ENCODE measurements at regions not wholly inside any gene's neighbourhood (a gene's known extent, or its start where the extent isn't known, plus 50 kb on each side); places are given as distances from the start of the nearest gene placed in this dataset.

DNA sequence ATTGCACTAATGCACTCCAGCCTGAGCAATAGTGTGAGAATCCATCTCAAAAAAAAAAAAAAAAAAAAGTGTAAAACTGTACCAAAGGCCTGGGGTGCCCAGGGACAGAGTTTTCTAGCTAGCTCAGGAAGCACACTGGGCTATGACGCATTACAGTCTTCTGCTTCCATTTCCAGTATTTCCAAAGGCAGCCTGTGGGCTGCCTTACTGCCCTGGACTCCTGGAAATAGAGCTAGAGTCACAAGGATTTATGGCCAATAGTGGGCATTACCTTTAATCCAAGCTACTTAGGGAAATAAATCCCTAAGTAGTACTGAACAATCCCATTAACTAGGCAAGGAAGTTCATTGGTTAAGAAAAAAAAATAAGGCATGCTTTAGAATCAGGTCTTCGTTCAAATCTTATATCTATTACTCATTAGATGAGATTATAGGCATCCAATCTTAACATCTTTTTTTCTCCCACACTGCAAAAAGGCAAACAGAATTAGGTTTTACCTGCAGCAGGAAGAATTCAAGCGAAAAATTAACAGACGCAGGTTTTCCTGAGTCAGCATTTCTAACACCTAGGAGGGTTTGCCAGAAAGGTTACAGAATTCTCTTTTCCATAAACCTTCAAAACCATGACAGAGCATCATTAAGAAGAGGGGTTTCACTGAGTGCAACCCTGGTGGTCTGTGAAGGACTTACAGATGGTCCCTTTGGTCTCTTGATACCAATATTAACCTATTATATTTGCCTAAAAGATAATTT, 85.6 kb upstream of the CCDC112 start:
- Histone ChIP-seq H3K4me3 (no peak overlapping the region), H3K27me3 (no peaks in the 10 kb centered on the region), H3K36me3 (no peaks in the 10 kb centered on the region), H3K27ac (no peak overlapping the region), H3K9me3 (no peaks in the 10 kb centered on the region), H3K4me1 (ENCODE audit: insufficient read depth) (peaks cover 4% of the 10 kb centered on the region)
- DNase-seq: no peak
- intact Hi-C loops (cut with DNase I): no loop called here
- WGBS, 3 donors: 72 to 83% (median 72%) methylated on average over 4 of the region's 4 CpGs
- no peak for TF ChIP-seq EP300 (IDR thresholded peaks at IDR 0.05)
- TF ChIP-seq POLR2A (IDR thresholded peaks at IDR 0.05): no peak
- TF ChIP-seq CTCF (IDR thresholded peaks at IDR 0.05): no peak

DNA sequence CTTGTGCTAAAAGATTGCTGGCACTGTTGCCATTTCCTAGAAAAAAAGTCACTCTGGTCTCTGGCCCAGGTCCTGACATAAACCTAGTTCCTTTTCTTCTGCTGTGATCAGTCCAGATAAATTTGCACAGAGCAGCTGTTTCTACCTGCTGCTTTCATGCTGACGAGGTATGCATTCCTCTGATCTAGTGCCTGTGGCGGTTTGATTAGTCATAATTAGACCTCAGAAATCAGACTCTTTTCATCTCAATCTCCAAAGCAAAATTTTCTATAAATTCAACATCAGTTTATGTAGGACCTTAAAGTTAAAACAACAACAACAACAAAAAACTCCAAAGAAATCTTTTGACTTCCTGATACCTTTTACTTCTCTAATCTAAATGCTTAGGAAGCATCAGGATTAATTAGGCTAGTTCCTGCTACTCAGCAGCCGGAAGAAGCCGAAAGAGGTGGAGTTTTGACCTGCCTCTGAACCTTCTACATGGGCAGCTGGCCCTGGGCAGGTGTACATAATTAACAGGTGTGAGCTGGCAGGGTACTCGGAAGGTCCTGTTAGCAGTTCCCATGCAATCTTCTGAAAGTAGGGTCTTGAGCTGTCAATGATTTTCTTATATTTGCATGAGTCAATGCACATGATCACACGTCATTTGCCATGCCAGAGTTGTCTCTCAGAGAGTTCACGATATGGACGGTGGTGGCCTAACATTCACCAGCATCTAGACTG, 83.3 kb upstream of the CCDC112 start:
- peaks cover 4% of the 10 kb centered on the region for H3K4me1 ChIP-seq (ENCODE audit: insufficient read depth)
- no peaks in the 10 kb centered on the region for H3K9me3 ChIP-seq
- no peak for TF ChIP-seq POLR2A (IDR thresholded peaks at IDR 0.05)
- TF ChIP-seq CTCF (IDR thresholded peaks at IDR 0.05): no peak
- TF ChIP-seq EP300 (IDR thresholded peaks at IDR 0.05): no peak
- no peaks in the 10 kb centered on the region for H3K36me3 ChIP-seq
- no peak overlapping the region for H3K27ac ChIP-seq
- intact Hi-C loops (cut with DNase I): no loop called here
- H3K4me3 ChIP-seq: no peak overlapping the region
- DNase-seq: no peak
- WGBS, 3 donors: 65 to 80% (median 79%) methylated on average over 8 of the region's 8 CpGs
- H3K27me3 ChIP-seq: no peaks in the 10 kb centered on the region

DNA sequence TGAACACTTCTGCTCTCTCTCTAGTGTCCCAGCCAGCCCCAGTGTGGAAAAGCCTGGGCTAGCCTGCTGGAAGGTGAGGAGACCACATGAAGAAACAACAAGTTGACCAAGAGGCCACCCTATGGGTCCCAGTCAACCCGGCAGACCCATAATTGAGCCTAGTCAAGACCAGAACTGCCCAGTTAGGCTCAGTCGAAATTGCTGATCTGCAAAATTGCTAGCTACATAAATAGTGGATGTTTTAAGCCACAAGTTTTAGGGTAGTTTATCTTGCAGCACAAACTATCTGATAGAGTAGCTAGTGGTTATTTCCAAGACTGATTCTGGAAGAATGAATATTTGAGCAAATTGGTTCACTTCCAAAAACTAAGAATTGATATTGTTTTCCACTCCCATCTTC, 82.3 kb upstream of the CCDC112 start:
- H3K9me3 ChIP-seq: no peaks in the 10 kb centered on the region
- intact Hi-C loops (cut with DNase I): no loop called here
- WGBS, 3 donors: 89 to 94% (median 93%) methylated on average over 2 of the region's 2 CpGs
- peaks cover 4% of the 10 kb centered on the region for H3K4me1 ChIP-seq (ENCODE audit: insufficient read depth)
- no peak for DNase-seq
- no peaks in the 10 kb centered on the region for H3K36me3 ChIP-seq
- no peak overlapping the region for H3K27ac ChIP-seq
- no peaks in the 10 kb centered on the region for H3K27me3 ChIP-seq
- no peak for TF ChIP-seq POLR2A (IDR thresholded peaks at IDR 0.05)
- TF ChIP-seq CTCF (IDR thresholded peaks at IDR 0.05): no peak
- no peak for TF ChIP-seq EP300 (IDR thresholded peaks at IDR 0.05)
- no peak overlapping the region for H3K4me3 ChIP-seq

GRCh38 chr5:115377468-115378217, 81.2 kb upstream of the CCDC112 start:
- TF ChIP-seq EP300 (IDR thresholded peaks at IDR 0.05) (no peak), POLR2A (IDR thresholded peaks at IDR 0.05) (no peak), CTCF (IDR thresholded peaks at IDR 0.05) (no peak)
- Histone ChIP-seq H3K36me3 (no peaks in the 10 kb centered on the region), H3K9me3 (no peaks in the 10 kb centered on the region), H3K27ac (no peak overlapping the region), H3K4me1 (ENCODE audit: insufficient read depth) (peaks cover 4% of the 10 kb centered on the region), H3K4me3 (no peak overlapping the region), H3K27me3 (no peaks in the 10 kb centered on the region)
- intact Hi-C loops (cut with DNase I): no loop called here
- WGBS, 3 donors: 59 to 65% (median 64%) methylated on average over 4 of the region's 4 CpGs
- DNase-seq: no peak

All from ovary (tissue), 7 donors.